ENCODE measurements at regions not wholly inside any gene's neighbourhood (a gene's known extent, or its start where the extent isn't known, plus 50 kb on each side); places are given as distances from the start of the nearest gene placed in this dataset.

GRCh38 chr20:36824142-36824940 is 50.8 kb upstream of the DSN1 start:
- Histone ChIP-seq H3K36me3 (peaks cover 21% of the 10 kb centered on the region), H3K4me3 (no peak overlapping the region), H3K9me3 (no peaks in the 10 kb centered on the region), H3K27ac (no peak overlapping the region), H3K27me3 (no peaks in the 10 kb centered on the region), H3K4me1 (peaks cover 0 to 46% of the 10 kb centered on the region in 2 donors)
- no peak for DNase-seq (ENCODE audit: low spot score)
- no peak for TF ChIP-seq CTCF (IDR thresholded peaks at IDR 0.05)

- Histone ChIP-seq H3K4me1 (peaks cover 0 to 50% of the 10 kb centered on the region in 2 donors), H3K27me3 (no peaks in the 10 kb centered on the region), H3K9me3 (no peaks in the 10 kb centered on the region), H3K36me3 (peaks cover 21% of the 10 kb centered on the region), H3K27ac (no peak overlapping the region), H3K4me3 (no peak overlapping the region)
- no peak for TF ChIP-seq CTCF (IDR thresholded peaks at IDR 0.05)
- DNase-seq (ENCODE audit: low spot score) = no peak
Measured at GRCh38 chr20:36825385-36826104, 50.4 kb upstream of the TLDC2 start.

Measured in right atrium auricular region (tissue), 2 donors.